Caco-2 (cell line): ENCODE measurements at regions not wholly inside any gene's neighbourhood (a gene's known extent, or its start where the extent isn't known, plus 50 kb on each side); places are given as distances from the start of the nearest gene placed in this dataset.

Experiments used
- BruUV-seq: library from RNA; stranded (reverse); fragments of 400-500 nt; replicated peaks from 2 replicates; lab custom pipeline; 2021; lab: Mats Ljungman, UMichigan
- CTCF ChIA-PET: fragments of 300-600 bp; sonication (Branson Sonifier 250); formaldehyde crosslinking; loops from one replicate; lab custom pipeline; 2022; ENCODE audit warnings: antibody characterized with exemption; lab: Charles Lee
- POLR2A ChIA-PET: fragments of 300-600 bp; sonication (Branson Sonifier 250); formaldehyde crosslinking; loops from one replicate; lab custom pipeline; 2022; ENCODE audit warnings: antibody characterized with exemption; lab: Charles Lee
- DNase-seq, 2 experiments: peaks; one replicate each; pipeline versions ENCODE4 v3.0.0 to v3.0.0-alpha.2; 2020 to 2022
- H3K27me3 ChIP-seq: replicated peaks from 2 replicates; pipeline ENCODE4 v1.6.0; 2011; ENCODE audit warnings: low read length; ENCODE audit not compliant: control insufficient read depth, insufficient read depth
- H3K36me3 ChIP-seq: 2 replicates; pipeline ENCODE4 v1.5.1; 2011; ENCODE audit warnings: low read length; ENCODE audit not compliant: control insufficient read depth, insufficient read depth
- H3K4me1 ChIP-seq: fragments of 250-450 bp; sonication (Bioruptor Pico); 2 replicates; pipeline ENCODE4 v1.5.1; 2020; ENCODE audit warnings: mild to moderate bottlenecking
- H3K4me3 ChIP-seq: 2 replicates; pipeline ENCODE4 v1.5.1; 2011; ENCODE audit warnings: low read depth, mild to moderate bottlenecking, control low read depth, low read length
- H3K9me3 ChIP-seq: fragments of 250-450 bp; sonication (Bioruptor Pico); 2 replicates; pipeline ENCODE4 v1.5.1; 2020; ENCODE audit warnings: mild to moderate bottlenecking, moderate library complexity
- H3K27ac Mint-ChIP-seq: one replicate; pipeline ENCODE4 v1.8.0; 2022; ENCODE audit warnings: mixed read lengths; ENCODE audit not compliant: unreplicated experiment
- H3K27me3 Mint-ChIP-seq: one replicate; pipeline ENCODE4 v1.8.0; 2022; ENCODE audit warnings: mixed read lengths; ENCODE audit not compliant: insufficient read depth, unreplicated experiment
- H3K36me3 Mint-ChIP-seq: one replicate; pipeline ENCODE4 v1.8.0; 2022; ENCODE audit warnings: mild to moderate bottlenecking, mixed read lengths; ENCODE audit not compliant: insufficient read depth, unreplicated experiment
- H3K4me1 Mint-ChIP-seq: one replicate; pipeline ENCODE4 v1.8.0; 2022; ENCODE audit warnings: low read depth, mixed read lengths; ENCODE audit not compliant: unreplicated experiment
- H3K4me3 Mint-ChIP-seq: one replicate; pipeline ENCODE4 v1.8.0; 2022; ENCODE audit warnings: mild to moderate bottlenecking, moderate library complexity, mixed read lengths; ENCODE audit not compliant: unreplicated experiment
- H3K9me3 Mint-ChIP-seq: one replicate; pipeline ENCODE4 v1.8.0; 2022; ENCODE audit warnings: mixed read lengths; ENCODE audit not compliant: unreplicated experiment
- CTCF ChIP-seq, 2 experiments: fragments of 200-600 bp in 1 of 2; IDR thresholded peaks; 1 replicate in 1 of 2; 2 replicates in 1 of 2; pipeline versions ENCODE4 v1.5.1 to v1.8.0; 2011 to 2022; ENCODE audit warnings: antibody characterized with exemption in 1 of 2, control low read depth in 1 of 2, inconsistent platforms in 1 of 2, low read depth in 1 of 2, low read length in 1 of 2, mild to moderate bottlenecking in 1 of 2, moderate library complexity in 1 of 2; ENCODE audit not compliant: insufficient read depth in 1 of 2, severe bottlenecking in 1 of 2, unreplicated experiment in 1 of 2
- intact Hi-C: fragments of 100-400 bp; cut with micrococcal nuclease; formaldehyde crosslinking; loops from one replicate; pipeline ENCODE4 v1.10.0; 2022; ENCODE audit not compliant: unreplicated experiment

GRCh38 chr10:58956926-58957325, 219.5 kb upstream of the PHYHIPL start:
- H3K27me3 Mint-ChIP-seq = no peaks in the 10 kb centered on the region
- BruUV-seq = no TSS peak
- no peaks in the 10 kb centered on the region for H3K36me3 ChIP-seq
- no peaks in the 10 kb centered on the region for H3K9me3 Mint-ChIP-seq
- TF ChIP-seq CTCF (IDR thresholded peaks at IDR 0.05; ENCODE audit: insufficient read depth in 1 of 2, low read depth in 1 of 2, low read length in 1 of 2, severe bottlenecking in 1 of 2, unreplicated experiment in 1 of 2) = no peak
- CTCF ChIA-PET = interaction anchor here (0.7 kb wide), 1 partner anchor 99 kb away, joined by 3 read pairs; no protein-coding TSS in a partner anchor
- no peak overlapping the region for H3K4me3 ChIP-seq
- peaks cover 18% of the 10 kb centered on the region for H3K4me1 ChIP-seq
- H3K36me3 Mint-ChIP-seq = no peaks in the 10 kb centered on the region
- POLR2A ChIA-PET = no interaction called here
- H3K27me3 ChIP-seq = no peaks in the 10 kb centered on the region
- H3K27ac Mint-ChIP-seq = no peak overlapping the region
- peaks cover 28% of the 10 kb centered on the region for H3K4me1 Mint-ChIP-seq
- H3K9me3 ChIP-seq = no peaks in the 10 kb centered on the region
- intact Hi-C loops = no loop called here
- DNase-seq = no peak
- H3K4me3 Mint-ChIP-seq = no peak overlapping the region

GRCh38 chr10:58957517-58957916, 218.9 kb upstream of the PHYHIPL start:
- no peaks in the 10 kb centered on the region for H3K9me3 Mint-ChIP-seq
- H3K27me3 Mint-ChIP-seq = no peaks in the 10 kb centered on the region
- TF ChIP-seq CTCF (IDR thresholded peaks at IDR 0.05; ENCODE audit: insufficient read depth in 1 of 2, low read depth in 1 of 2, low read length in 1 of 2, severe bottlenecking in 1 of 2, unreplicated experiment in 1 of 2) = no peak
- Histone ChIP-seq H3K4me1 (peaks cover 18% of the 10 kb centered on the region), H3K36me3 (no peaks in the 10 kb centered on the region), H3K9me3 (no peaks in the 10 kb centered on the region), H3K27me3 (no peaks in the 10 kb centered on the region), H3K4me3 (no peak overlapping the region)
- intact Hi-C loops = no loop called here
- ChIA-PET POLR2A (no interaction called here), CTCF (interaction anchor here (0.7 to 1.0 kb wide), 2 partner anchors 10 to 99 kb away, joined by 3 read pairs; no protein-coding TSS in a partner anchor)
- DNase-seq = no peak
- H3K4me1 Mint-ChIP-seq = peaks cover 28% of the 10 kb centered on the region
- H3K27ac Mint-ChIP-seq = no peak overlapping the region
- H3K4me3 Mint-ChIP-seq = no peak overlapping the region
- BruUV-seq = no TSS peak
- H3K36me3 Mint-ChIP-seq = no peaks in the 10 kb centered on the region

- intact Hi-C loops = no loop called here
- peak; percentile 36 to 57 for TF ChIP-seq CTCF (IDR thresholded peaks at IDR 0.05; ENCODE audit: insufficient read depth in 1 of 2, low read depth in 1 of 2, low read length in 1 of 2, severe bottlenecking in 1 of 2, unreplicated experiment in 1 of 2)
- BruUV-seq = no TSS peak
- no peaks in the 10 kb centered on the region for H3K9me3 Mint-ChIP-seq
- H3K36me3 ChIP-seq = no peaks in the 10 kb centered on the region
- no peaks in the 10 kb centered on the region for H3K27me3 Mint-ChIP-seq
- H3K9me3 ChIP-seq = no peaks in the 10 kb centered on the region
- peaks cover 45% of the 10 kb centered on the region for H3K4me1 Mint-ChIP-seq
- CTCF ChIA-PET = no interaction called here
- POLR2A ChIA-PET = no interaction called here
- no peak overlapping the region for H3K4me3 ChIP-seq
- no peak overlapping the region for H3K27ac Mint-ChIP-seq
- no peaks in the 10 kb centered on the region for H3K36me3 Mint-ChIP-seq
- peak in 1 of 2 experiments; percentile 55 for DNase-seq
- H3K27me3 ChIP-seq = no peaks in the 10 kb centered on the region
- peaks cover 28% of the 10 kb centered on the region for H3K4me1 ChIP-seq
- no peak overlapping the region for H3K4me3 Mint-ChIP-seq
These were observed 213.3 kb upstream of the PHYHIPL start for GRCh38 chr10:58963101-58963534.
